GM12873 (cell line): ENCODE measurements at regions not wholly inside any gene's neighbourhood (a gene's known extent, or its start where the extent isn't known, plus 50 kb on each side); places are given as distances from the start of the nearest gene placed in this dataset.

Experiments used
- CTCF ChIP-seq: IDR thresholded peaks from 2 replicates; pipeline ENCODE4 v1.5.1; 2012; ENCODE audit warnings: low read depth, mild to moderate bottlenecking, moderate library complexity, low read length, control low read depth; ENCODE audit not compliant: insufficient read depth; ENCODE audit errors: missing control alignments

GRCh38 chr18:78889250-78889649 lies 90.4 kb upstream of the SALL3 start:
- TF ChIP-seq CTCF = no peak

GRCh38 chr18:78890388-78890787 lies 89.2 kb upstream of the SALL3 start:
- TF ChIP-seq CTCF = no peak

GRCh38 chr18:78891185-78891762 lies 88.3 kb upstream of the SALL3 start:
- TF ChIP-seq CTCF = no peak

- TF ChIP-seq CTCF = no peak
These were observed 87.4 kb upstream of the SALL3 start for GRCh38 chr18:78892177-78892576.

- no peak for TF ChIP-seq CTCF
These were observed 86.9 kb upstream of the SALL3 start for GRCh38 chr18:78892721-78893120.

GRCh38 chr18:78893281-78894032 lies 86.2 kb upstream of the SALL3 start:
- no peak for TF ChIP-seq CTCF

GRCh38 chr18:78894033-78894305 lies 85.6 kb upstream of the SALL3 start:
- TF ChIP-seq CTCF = no peak
